ENCODE measurements at regions not wholly inside any gene's neighbourhood (a gene's known extent, or its start where the extent isn't known, plus 50 kb on each side); places are given as distances from the start of the nearest gene placed in this dataset.

- Histone ChIP-seq H3K4me2 (ENCODE audit: low read length) (no peak overlapping the region), H3K9me3 (ENCODE audit: control insufficient read depth, insufficient read depth, low read length) (no peaks in the 10 kb centered on the region), H3K4me1 (ENCODE audit: control insufficient read depth, low read length) (no peaks in the 10 kb centered on the region), H4K20me1 (ENCODE audit: control insufficient read depth, insufficient read depth, low read depth, low read length) (no peaks in the 10 kb centered on the region), H3K36me3 (ENCODE audit: control insufficient read depth, low read length) (no peaks in the 10 kb centered on the region), H3K27ac (ENCODE audit: low read depth, low read length) (no peak overlapping the region), H3K4me3 (ENCODE audit: low read length) (no peak overlapping the region), H3K9me2 (replicated peaks; ENCODE audit: control insufficient read depth, low read length) (no peaks in the 10 kb centered on the region), H3K27me3 (ENCODE audit: control insufficient read depth, low read length) (no peaks in the 10 kb centered on the region), H3K79me2 (ENCODE audit: control insufficient read depth, low read length) (no peaks in the 10 kb centered on the region), H3F3A (ENCODE audit: control insufficient read depth, insufficient read depth) (no peaks in the 10 kb centered on the region)
- TF ChIP-seq CTCF (IDR thresholded peaks at IDR 0.05; ENCODE audit: low read depth, low read length, poor library complexity, severe bottlenecking) = no peak
- no peak for TF ChIP-seq EZH2phosphoT487 (IDR thresholded peaks at IDR 0.05; ENCODE audit: borderline replicate concordance, low read length)
These were observed 506.6 kb downstream of the RNF144B start for GRCh38 chr6:18893540-18894269.

- Histone ChIP-seq H3K4me1 (ENCODE audit: control insufficient read depth, low read length) (no peaks in the 10 kb centered on the region), H3K4me2 (ENCODE audit: low read length) (no peak overlapping the region), H4K20me1 (ENCODE audit: control insufficient read depth, insufficient read depth, low read depth, low read length) (no peaks in the 10 kb centered on the region), H3K4me3 (ENCODE audit: low read length) (no peak overlapping the region), H3F3A (ENCODE audit: control insufficient read depth, insufficient read depth) (no peaks in the 10 kb centered on the region), H3K9me2 (replicated peaks; ENCODE audit: control insufficient read depth, low read length) (no peaks in the 10 kb centered on the region), H3K36me3 (ENCODE audit: control insufficient read depth, low read length) (no peaks in the 10 kb centered on the region), H3K79me2 (ENCODE audit: control insufficient read depth, low read length) (no peaks in the 10 kb centered on the region), H3K27ac (ENCODE audit: low read depth, low read length) (no peak overlapping the region), H3K27me3 (ENCODE audit: control insufficient read depth, low read length) (no peaks in the 10 kb centered on the region), H3K9me3 (ENCODE audit: control insufficient read depth, insufficient read depth, low read length) (no peaks in the 10 kb centered on the region)
- TF ChIP-seq CTCF (IDR thresholded peaks at IDR 0.05; ENCODE audit: low read depth, low read length, poor library complexity, severe bottlenecking) (no peak), EZH2phosphoT487 (IDR thresholded peaks at IDR 0.05; ENCODE audit: borderline replicate concordance, low read length) (no peak)
These were observed 510.2 kb downstream of the RNF144B start for GRCh38 chr6:18897350-18897749.

DNA sequence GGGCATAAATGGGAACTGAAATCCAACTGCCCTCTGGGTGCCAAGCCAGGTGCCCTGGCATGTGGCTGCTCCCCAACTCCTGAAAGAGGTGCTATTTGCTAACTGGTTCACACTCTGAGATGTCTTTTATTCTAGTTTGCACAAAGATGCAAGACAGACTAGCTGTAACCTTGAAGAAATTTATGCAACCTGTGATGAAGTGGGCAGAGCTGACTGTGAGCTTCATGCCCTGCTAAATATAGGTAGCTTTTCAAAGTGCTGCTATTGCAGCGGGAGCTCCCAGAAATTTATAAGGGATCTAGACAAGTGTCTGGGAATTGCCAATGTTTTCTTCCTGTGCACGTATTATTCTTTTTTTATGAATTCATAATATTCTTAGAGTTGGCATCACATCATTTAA is 517.5 kb downstream of the RNF144B start:
- Histone ChIP-seq H3K4me3 (ENCODE audit: low read length) (no peak overlapping the region), H3K27ac (ENCODE audit: low read depth, low read length) (no peak overlapping the region), H3K36me3 (ENCODE audit: control insufficient read depth, low read length) (no peaks in the 10 kb centered on the region), H3K4me1 (ENCODE audit: control insufficient read depth, low read length) (no peaks in the 10 kb centered on the region), H3F3A (ENCODE audit: control insufficient read depth, insufficient read depth) (no peaks in the 10 kb centered on the region), H3K9me3 (ENCODE audit: control insufficient read depth, insufficient read depth, low read length) (no peaks in the 10 kb centered on the region), H4K20me1 (ENCODE audit: control insufficient read depth, insufficient read depth, low read depth, low read length) (no peaks in the 10 kb centered on the region), H3K4me2 (ENCODE audit: low read length) (no peak overlapping the region), H3K9me2 (replicated peaks; ENCODE audit: control insufficient read depth, low read length) (no peaks in the 10 kb centered on the region), H3K79me2 (ENCODE audit: control insufficient read depth, low read length) (no peaks in the 10 kb centered on the region), H3K27me3 (ENCODE audit: control insufficient read depth, low read length) (no peaks in the 10 kb centered on the region)
- TF ChIP-seq CTCF (IDR thresholded peaks at IDR 0.05; ENCODE audit: low read depth, low read length, poor library complexity, severe bottlenecking) (no peak), EZH2phosphoT487 (IDR thresholded peaks at IDR 0.05; ENCODE audit: borderline replicate concordance, low read length) (no peak)
